OCI-LY7 (cell line): ENCODE measurements at regions not wholly inside any gene's neighbourhood (a gene's known extent, or its start where the extent isn't known, plus 50 kb on each side); places are given as distances from the start of the nearest gene placed in this dataset.

Experiments used
- EZH2phosphoT487 ChIP-seq: fragments of 200-600 bp; sonication (generic); IDR thresholded peaks from 2 replicates; pipeline ENCODE4 v1.6.1; 2018; ENCODE audit warnings: low read depth, borderline replicate concordance, mild to moderate bottlenecking, mixed run types, antibody characterized with exemption, low read length, moderate library complexity, mixed read lengths
- TF ChIP-seq, protein P1 (sequence below): fragments of 200-600 bp; sonication (generic); conservative IDR thresholded peaks from 2 replicates; pipeline ENCODE4 v1.5.1; 2014; ENCODE audit warnings: mild to moderate bottlenecking, antibody characterized with exemption, low read length, moderate library complexity, mixed read lengths

- TF ChIP-seq, protein P1, sequence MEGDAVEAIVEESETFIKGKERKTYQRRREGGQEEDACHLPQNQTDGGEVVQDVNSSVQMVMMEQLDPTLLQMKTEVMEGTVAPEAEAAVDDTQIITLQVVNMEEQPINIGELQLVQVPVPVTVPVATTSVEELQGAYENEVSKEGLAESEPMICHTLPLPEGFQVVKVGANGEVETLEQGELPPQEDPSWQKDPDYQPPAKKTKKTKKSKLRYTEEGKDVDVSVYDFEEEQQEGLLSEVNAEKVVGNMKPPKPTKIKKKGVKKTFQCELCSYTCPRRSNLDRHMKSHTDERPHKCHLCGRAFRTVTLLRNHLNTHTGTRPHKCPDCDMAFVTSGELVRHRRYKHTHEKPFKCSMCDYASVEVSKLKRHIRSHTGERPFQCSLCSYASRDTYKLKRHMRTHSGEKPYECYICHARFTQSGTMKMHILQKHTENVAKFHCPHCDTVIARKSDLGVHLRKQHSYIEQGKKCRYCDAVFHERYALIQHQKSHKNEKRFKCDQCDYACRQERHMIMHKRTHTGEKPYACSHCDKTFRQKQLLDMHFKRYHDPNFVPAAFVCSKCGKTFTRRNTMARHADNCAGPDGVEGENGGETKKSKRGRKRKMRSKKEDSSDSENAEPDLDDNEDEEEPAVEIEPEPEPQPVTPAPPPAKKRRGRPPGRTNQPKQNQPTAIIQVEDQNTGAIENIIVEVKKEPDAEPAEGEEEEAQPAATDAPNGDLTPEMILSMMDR, result no peak
- no peak for TF ChIP-seq EZH2phosphoT487
Measured at GRCh38 chr9:108316630-108317029, 539.2 kb downstream of the ACTL7B start.
